ENCODE measurements at regions not wholly inside any gene's neighbourhood (a gene's known extent, or its start where the extent isn't known, plus 50 kb on each side); places are given as distances from the start of the nearest gene placed in this dataset.
A peak's percentile ranks its signal among the peaks of the same experiment; 100 is the strongest.
"Not testable (repeated sequence)": the region's sequence is repeated elsewhere in the genome, so short reads cannot be mapped to it uniquely, and the experiment has no call there.

GRCh38 chr9:135284386-135285134 lies 195.0 kb upstream of the PPP1R26 start:
- no peak for TF ChIP-seq BHLHE40 (IDR thresholded peaks at IDR 0.05; ENCODE audit: low read depth, low read length)
- TF ChIP-seq KDM1A (IDR thresholded peaks at IDR 0.05; ENCODE audit: low read depth): no peak
- TF ChIP-seq MYC (IDR thresholded peaks at IDR 0.05; ENCODE audit: borderline replicate concordance, low read length): no peak
- no peak for TF ChIP-seq ZC3H11A (IDR thresholded peaks at IDR 0.05)
- no peak for TF ChIP-seq JUNB (IDR thresholded peaks at IDR 0.05)
- TF ChIP-seq BCL3 (IDR thresholded peaks at IDR 0.05): no peak
- no peak for TF ChIP-seq CHD2 (IDR thresholded peaks at IDR 0.05; ENCODE audit: low read length, partially characterized antibody)
- no peak for TF ChIP-seq KDM5A (IDR thresholded peaks at IDR 0.05)
- no peak for TF ChIP-seq HOXB13 (CRISPR knock-in tag; IDR thresholded peaks at IDR 0.05; ENCODE audit: low read depth)
- TF ChIP-seq HDAC2 (IDR thresholded peaks at IDR 0.05): no peak
- Histone ChIP-seq H3K4me2 (no peak overlapping the region), H3K4me3 (no peak overlapping the region), H3K4me1 (peaks cover 6% of the 10 kb centered on the region; the same call in 1 of the 3 replicates), H3K9me3 (no peaks in the 10 kb centered on the region), H3K27ac (no peak overlapping the region)
- DNase-seq (ENCODE audit: low read depth in 1 of 2, low spot score in 1 of 2) (no peak), FAIRE-seq (no peak), ATAC-seq (no peak)
- WGBS (ENCODE audit: missing lambda C conversion rate): 54% methylated on average over 9 of the region's 13 CpGs
- ChIA-PET POLR2A (no interaction called here), CTCF (no interaction called here)

GRCh38 chr9:135286187-135286925 lies 193.2 kb upstream of the PPP1R26 start:
- FAIRE-seq; CTCF ChIA-PET; DNase-seq (ENCODE audit: low read depth in 1 of 2, low spot score in 1 of 2); H3K4me3 ChIP-seq; ATAC-seq; POLR2A ChIA-PET; H3K9me3 ChIP-seq; H3K4me1 ChIP-seq; H3K4me2 ChIP-seq; H3K27ac ChIP-seq: not testable (repeated sequence)
- TF ChIP-seq USF2 (IDR thresholded peaks at IDR 0.05): peak; percentile 55; the same call in 1 of the 2 replicates
- 60% methylated on average over 19 of the region's 33 CpGs for WGBS (ENCODE audit: missing lambda C conversion rate)

GRCh38 chr9:135286961-135287360 lies 192.6 kb upstream of the PPP1R26 start:
- Histone ChIP-seq H3K4me2 (no peak overlapping the region), H3K27ac (no peak overlapping the region), H3K9me3 (no peaks in the 10 kb centered on the region), H3K4me1 (peaks cover 5% of the 10 kb centered on the region; the same call in 1 of the 3 replicates), H3K4me3 (no peak overlapping the region)
- DNase-seq (ENCODE audit: low read depth in 1 of 2, low spot score in 1 of 2): no peak
- no peak for ATAC-seq
- ChIA-PET CTCF (no interaction called here), POLR2A (no interaction called here)
- WGBS (ENCODE audit: missing lambda C conversion rate): 35% methylated on average over 7 of the region's 7 CpGs
- TF ChIP-seq CHD4 (IDR thresholded peaks at IDR 0.05; ENCODE audit: borderline replicate concordance) (no peak), MAX (IDR thresholded peaks at IDR 0.05) (no peak), FOSL2 (IDR thresholded peaks at IDR 0.05) (no peak), FOSL2 (CRISPR knock-in tag; IDR thresholded peaks at IDR 0.05) (no peak), MAFK (IDR thresholded peaks at IDR 0.05; ENCODE audit: partially characterized antibody) (no peak), RARB (CRISPR knock-in tag; IDR thresholded peaks at IDR 0.05) (no peak), CBX8 (IDR thresholded peaks at IDR 0.05) (no peak), FOSB (CRISPR knock-in tag; IDR thresholded peaks at IDR 0.05) (no peak)
- FAIRE-seq: no peak

GRCh38 chr9:135287627-135288026 lies 192.0 kb upstream of the PPP1R26 start:
- ChIA-PET CTCF (interaction anchor here (1.1 kb wide), 1 partner anchor 124 kb away, joined by 3 read pairs; no protein-coding TSS in a partner anchor), POLR2A (no interaction called here)
- no peak for ATAC-seq
- Histone ChIP-seq H3K9me3 (no peaks in the 10 kb centered on the region), H3K4me1 (no peaks in the 10 kb centered on the region), H3K4me3 (no peak overlapping the region), H3K27ac (no peak overlapping the region), H3K4me2 (no peak overlapping the region)
- no peak for FAIRE-seq
- DNase-seq (ENCODE audit: low read depth in 1 of 2, low spot score in 1 of 2): no peak
- WGBS (ENCODE audit: missing lambda C conversion rate): 46% methylated on average over 12 of the region's 16 CpGs
- TF ChIP-seq EHMT2 (IDR thresholded peaks at IDR 0.05; ENCODE audit: low read depth) (no peak), SREBF2 (IDR thresholded peaks at IDR 0.05) (no peak), RFX5 (IDR thresholded peaks at IDR 0.05) (no peak), JUNB (IDR thresholded peaks at IDR 0.05) (no peak), POLR2AphosphoS2 (conservative IDR thresholded peaks at IDR 0.05; ENCODE audit: low read length) (no peak), PHF8 (IDR thresholded peaks at IDR 0.05; ENCODE audit: borderline replicate concordance, low read depth) (no peak), POLR2A (IDR thresholded peaks at IDR 0.05; ENCODE audit: low read length) (no peak), ELK1 (IDR thresholded peaks at IDR 0.05; ENCODE audit: low read depth, low read length) (no peak), GATA3 (IDR thresholded peaks at IDR 0.05; ENCODE audit: borderline replicate concordance) (no peak), ZFP36 (IDR thresholded peaks at IDR 0.05; ENCODE audit: borderline replicate concordance, partially characterized antibody) (no peak), RNF2 (IDR thresholded peaks at IDR 0.05; ENCODE audit: borderline replicate concordance, low read depth) (no peak), ZNF302 (CRISPR knock-in tag; IDR thresholded peaks at IDR 0.05) (no peak), CHD4 (IDR thresholded peaks at IDR 0.05; ENCODE audit: borderline replicate concordance) (no peak), CHD2 (IDR thresholded peaks at IDR 0.05; ENCODE audit: low read length, partially characterized antibody) (no peak)

All from A549 (cell line).